NCI-H1092 treated with DMSO at 0.1 percent for 48 hours (cell line): ENCODE measurements at regions not wholly inside any gene's neighbourhood (a gene's known extent, or its start where the extent isn't known, plus 50 kb on each side); places are given as distances from the start of the nearest gene placed in this dataset.
"Not testable (repeated sequence)": the region's sequence is repeated elsewhere in the genome, so short reads cannot be mapped to it uniquely, and the experiment has no call there.

Experiments
- DNase-seq: peaks from one replicate; lab custom pipeline; 2025; lab: John Stamatoyannopoulos, UW

GRCh38 chr9:25731895-25732794, 53.9 kb upstream of the TUSC1 start:
- not testable (repeated sequence) for DNase-seq
